Subcutaneous abdominal adipose tissue (tissue), 5 donors: ENCODE measurements at regions not wholly inside any gene's neighbourhood (a gene's known extent, or its start where the extent isn't known, plus 50 kb on each side); places are given as distances from the start of the nearest gene placed in this dataset.

Source experiments
- H3K27ac ChIP-seq: one replicate; pipeline ENCODE4 v1.7.0; 2013; ENCODE audit warnings: low read depth, mild to moderate bottlenecking, inconsistent platforms, low read length, moderate library complexity
- H3K27me3 ChIP-seq, 5 donors: one replicate each; pipeline ENCODE4 v1.7.0; 2013; ENCODE audit warnings: low read length in 5 of 5, inconsistent platforms in 1 of 5; ENCODE audit not compliant: control insufficient read depth in 5 of 5, insufficient read depth in 4 of 5
- H3K36me3 ChIP-seq, 5 donors: one replicate each; pipeline ENCODE4 v1.7.0; 2013; ENCODE audit warnings: low read length in 5 of 5; ENCODE audit not compliant: control insufficient read depth in 5 of 5, insufficient read depth in 5 of 5
- H3K4me1 ChIP-seq, 5 donors: one replicate each; pipeline ENCODE4 v1.7.0; 2013; ENCODE audit warnings: low read length in 5 of 5, mild to moderate bottlenecking in 3 of 5, moderate library complexity in 1 of 5; ENCODE audit not compliant: control insufficient read depth in 5 of 5, insufficient read depth in 5 of 5
- H3K4me3 ChIP-seq, 5 donors: one replicate each; pipeline ENCODE4 v1.7.0; 2013; ENCODE audit warnings: low read length in 5 of 5, low read depth in 1 of 5
- H3K9ac ChIP-seq, 5 donors: one replicate each; pipeline ENCODE4 v1.7.0; 2013; ENCODE audit warnings: low read length in 5 of 5, mild to moderate bottlenecking in 4 of 5, moderate library complexity in 3 of 5
- H3K9me3 ChIP-seq, 5 donors: one replicate each; pipeline ENCODE4 v1.7.0; 2013; ENCODE audit warnings: low read length in 5 of 5; ENCODE audit not compliant: control insufficient read depth in 5 of 5
- donor health status: healthy.
- donor health status: healthy.
- donor health status: healthy.
- donor health status: healthy.
- donor health status: healthy.

- Histone ChIP-seq H3K9me3 (no peaks in the 10 kb centered on the region), H3K4me3 (no peak overlapping the region), H3K27me3 (peaks cover 0 to 3% (median 0%) of the 10 kb centered on the region in 5 donors), H3K9ac (no peak overlapping the region), H3K36me3 (no peaks in the 10 kb centered on the region), H3K4me1 (no peaks in the 10 kb centered on the region), H3K27ac (no peak overlapping the region)
These were observed 127.2 kb downstream of the PAX1 start for GRCh38 chr20:21832442-21833385.

- Histone ChIP-seq H3K4me1 (no peaks in the 10 kb centered on the region), H3K27me3 (peaks cover 0 to 3% (median 2%) of the 10 kb centered on the region in 5 donors), H3K27ac (no peak overlapping the region), H3K36me3 (no peaks in the 10 kb centered on the region), H3K9me3 (peaks cover 0 to 3% (median 0%) of the 10 kb centered on the region in 5 donors), H3K4me3 (no peak overlapping the region), H3K9ac (no peak overlapping the region)
These were observed 121.5 kb downstream of the PAX1 start for GRCh38 chr20:21826976-21827375.

GRCh38 chr20:21821358-21821757 lies 115.9 kb downstream of the PAX1 start:
- Histone ChIP-seq H3K9me3 (peaks cover 0 to 3% (median 0%) of the 10 kb centered on the region in 5 donors), H3K4me3 (no peak overlapping the region), H3K27me3 (no peaks in the 10 kb centered on the region), H3K36me3 (no peaks in the 10 kb centered on the region), H3K9ac (no peak overlapping the region), H3K4me1 (no peaks in the 10 kb centered on the region), H3K27ac (no peak overlapping the region)

- no peak overlapping the region for H3K27ac ChIP-seq
- H3K27me3 ChIP-seq, result no peaks in the 10 kb centered on the region
- peaks cover 0 to 3% (median 0%) of the 10 kb centered on the region in 5 donors for H3K9me3 ChIP-seq
- no peaks in the 10 kb centered on the region for H3K36me3 ChIP-seq
- H3K4me1 ChIP-seq, result no peaks in the 10 kb centered on the region
- no peak overlapping the region for H3K9ac ChIP-seq
- no peak overlapping the region for H3K4me3 ChIP-seq
These were observed 115.2 kb downstream of the PAX1 start for GRCh38 chr20:21820688-21821087.

- H3K27me3 ChIP-seq, result no peaks in the 10 kb centered on the region
- no peaks in the 10 kb centered on the region for H3K36me3 ChIP-seq
- H3K27ac ChIP-seq, result no peak overlapping the region
- no peak overlapping the region for H3K9ac ChIP-seq
- no peak overlapping the region for H3K4me3 ChIP-seq
- no peaks in the 10 kb centered on the region for H3K4me1 ChIP-seq
- H3K9me3 ChIP-seq, result peaks cover 0 to 3% (median 0%) of the 10 kb centered on the region in 5 donors
These were observed 114.6 kb downstream of the PAX1 start for GRCh38 chr20:21820045-21820444.

GRCh38 chr20:21812379-21812778 lies 106.9 kb downstream of the PAX1 start:
- no peak overlapping the region for H3K27ac ChIP-seq

GRCh38 chr20:21809961-21810523 lies 104.6 kb downstream of the PAX1 start:
- no peaks in the 10 kb centered on the region for H3K36me3 ChIP-seq
- peaks cover 0 to 3% (median 0%) of the 10 kb centered on the region in 5 donors for H3K27me3 ChIP-seq
- peaks cover 0 to 5% (median 0%) of the 10 kb centered on the region in 5 donors for H3K4me1 ChIP-seq
- no peaks in the 10 kb centered on the region for H3K9me3 ChIP-seq
- H3K27ac ChIP-seq, result no peak overlapping the region
- H3K4me3 ChIP-seq, result no peak overlapping the region
- H3K9ac ChIP-seq, result no peak overlapping the region

More at GRCh38 chr20:21812379-21812778, 106.9 kb downstream of the PAX1 start:
- peaks cover 0 to 3% (median 0%) of the 10 kb centered on the region in 5 donors for H3K27me3 ChIP-seq
- no peaks in the 10 kb centered on the region for H3K9me3 ChIP-seq
- H3K4me3 ChIP-seq, result no peak overlapping the region
- peaks cover 0 to 5% (median 0%) of the 10 kb centered on the region in 5 donors for H3K4me1 ChIP-seq
- no peak overlapping the region for H3K9ac ChIP-seq
- H3K36me3 ChIP-seq, result no peaks in the 10 kb centered on the region

- H3K4me3 ChIP-seq, result no peak overlapping the region
These were observed 103.6 kb downstream of the PAX1 start for GRCh38 chr20:21808863-21809664.

GRCh38 chr20:21808139-21808538 lies 102.7 kb downstream of the PAX1 start:
- Histone ChIP-seq H3K4me3 (no peak overlapping the region), H3K4me1 (peaks cover 0 to 5% (median 0%) of the 10 kb centered on the region in 5 donors), H3K36me3 (no peaks in the 10 kb centered on the region), H3K9ac (no peak overlapping the region), H3K27me3 (peaks cover 0 to 3% (median 0%) of the 10 kb centered on the region in 5 donors), H3K9me3 (no peaks in the 10 kb centered on the region), H3K27ac (no peak overlapping the region)

More at GRCh38 chr20:21808863-21809664, 103.6 kb downstream of the PAX1 start:
- Histone ChIP-seq H3K9me3 (no peaks in the 10 kb centered on the region), H3K36me3 (no peaks in the 10 kb centered on the region), H3K27me3 (peaks cover 0 to 3% (median 0%) of the 10 kb centered on the region in 5 donors), H3K4me1 (peaks cover 0 to 5% (median 0%) of the 10 kb centered on the region in 5 donors), H3K9ac (no peak overlapping the region), H3K27ac (no peak overlapping the region)
